ENCODE measurements at regions not wholly inside any gene's neighbourhood (a gene's known extent, or its start where the extent isn't known, plus 50 kb on each side); places are given as distances from the start of the nearest gene placed in this dataset.

DNA sequence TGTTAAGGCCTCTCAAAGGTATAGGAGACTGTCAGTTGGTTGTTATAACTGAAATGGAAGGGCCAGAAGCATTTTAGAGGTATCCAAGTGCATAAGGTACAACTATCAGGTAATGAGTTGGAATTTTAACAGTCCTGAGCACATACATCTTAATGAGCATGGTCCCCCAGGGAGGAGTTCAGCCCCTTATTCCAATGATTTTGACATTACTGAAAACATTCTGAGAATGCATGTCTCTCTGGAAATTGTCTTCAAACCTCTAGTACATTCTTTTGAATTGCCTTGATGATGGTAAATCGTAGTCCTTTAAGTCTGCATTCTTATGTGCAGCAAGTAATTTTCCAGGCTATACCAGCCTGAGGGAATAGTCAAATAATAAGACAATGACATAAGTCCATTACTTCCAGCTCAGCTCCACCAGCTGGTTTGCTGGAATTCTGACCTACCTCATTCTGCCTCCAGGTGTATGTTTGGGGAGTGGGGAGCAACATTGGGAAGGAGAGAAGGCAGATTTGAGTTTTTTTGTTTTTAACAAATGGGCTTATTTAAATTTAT is 239.2 kb downstream of the MSRB3 start:
- intact Hi-C loops (cut with DNase I) = no loop called here
- ATAC-seq (no peak), DNase-seq (ENCODE audit: low spot score) (no peak)

DNA sequence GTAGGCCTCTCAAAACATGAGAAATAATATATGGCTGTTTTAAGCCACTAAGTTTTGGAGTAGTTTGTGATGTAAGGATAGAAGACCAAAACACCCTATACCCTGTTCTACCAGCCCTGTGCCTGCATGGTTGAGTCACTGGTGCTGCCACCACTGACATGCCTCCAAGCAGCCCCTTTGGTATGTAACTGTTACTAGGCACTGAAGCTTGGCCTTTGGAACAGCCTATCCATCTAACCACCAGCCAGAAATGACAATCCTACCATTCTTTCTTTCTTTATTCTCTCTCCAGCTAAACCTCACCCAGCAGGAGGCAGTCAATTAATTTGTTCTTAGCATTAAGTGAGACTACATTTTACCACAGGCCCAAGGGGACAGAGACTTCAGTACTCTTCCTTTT is 240.3 kb downstream of the MSRB3 start:
- no peak for ATAC-seq
- intact Hi-C loops (cut with DNase I) = no loop called here
- no peak for DNase-seq (ENCODE audit: low spot score)

DNA sequence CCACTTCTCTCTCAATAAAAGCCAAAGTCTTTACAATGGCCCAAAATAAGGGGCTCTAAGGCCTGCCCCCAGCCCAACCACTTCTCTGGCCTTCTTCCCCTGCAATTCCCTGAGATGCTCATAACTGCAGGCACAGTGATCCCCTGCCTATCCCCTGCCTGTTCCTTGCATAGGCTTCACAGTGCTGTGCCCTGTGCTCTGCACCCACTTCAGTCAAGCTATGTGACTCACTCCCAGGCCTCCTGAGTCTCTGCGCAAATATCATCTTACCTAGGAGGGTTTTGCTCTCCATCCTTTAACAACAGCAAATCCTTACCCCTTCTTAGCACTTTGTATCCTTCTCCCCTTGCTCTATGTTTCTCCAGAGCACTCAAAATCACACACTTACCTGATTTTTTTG is 242.2 kb downstream of the MSRB3 start:
- intact Hi-C loops (cut with DNase I) = no loop called here
- DNase-seq (ENCODE audit: low spot score) (no peak), ATAC-seq (no peak)

DNA sequence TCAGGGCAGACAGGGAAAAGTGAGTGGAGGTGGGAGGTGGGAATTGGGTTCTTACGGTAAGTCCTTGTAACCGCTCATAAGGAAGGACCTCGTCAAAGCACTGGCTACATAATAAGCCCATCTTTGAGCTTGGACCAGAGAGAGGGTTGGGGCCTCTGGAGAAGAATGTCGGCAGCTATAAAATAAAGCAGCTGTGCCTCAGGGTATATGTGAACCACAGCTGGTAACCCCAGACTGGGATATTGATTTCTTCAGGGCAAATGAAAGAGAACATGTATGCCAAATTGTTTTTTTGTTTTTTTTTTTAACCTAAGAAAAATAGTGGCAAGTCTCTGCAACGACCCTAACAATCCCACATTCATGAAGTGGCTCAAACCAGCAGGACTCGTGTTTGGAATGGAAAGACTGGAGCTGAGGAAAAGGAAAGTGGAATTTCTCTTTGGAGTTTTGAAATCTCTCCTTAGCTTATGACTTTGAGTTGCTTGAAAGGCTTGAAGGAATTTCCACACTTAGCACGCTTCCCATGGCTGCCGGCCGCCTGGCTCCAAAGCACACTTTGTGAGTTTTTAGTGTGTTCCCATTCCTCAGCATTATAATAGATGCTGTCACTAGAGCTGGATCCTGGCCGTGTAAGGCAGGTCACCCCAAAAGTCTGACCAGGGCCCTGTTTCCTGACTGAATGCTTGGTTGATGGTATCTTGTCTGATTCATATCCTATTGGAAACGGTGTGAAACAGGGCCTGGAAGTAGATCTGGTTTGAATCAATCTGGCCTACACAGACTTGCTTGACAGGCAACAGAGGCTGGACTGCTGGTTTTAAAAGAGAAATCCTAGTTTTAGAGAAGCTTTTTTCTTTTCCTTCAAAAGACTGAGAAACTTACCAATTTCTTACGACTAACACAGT is 244.7 kb downstream of the MSRB3 start:
- intact Hi-C loops (cut with DNase I) = no loop called here
- ATAC-seq (no peak), DNase-seq (ENCODE audit: low spot score) (no peak)

DNA sequence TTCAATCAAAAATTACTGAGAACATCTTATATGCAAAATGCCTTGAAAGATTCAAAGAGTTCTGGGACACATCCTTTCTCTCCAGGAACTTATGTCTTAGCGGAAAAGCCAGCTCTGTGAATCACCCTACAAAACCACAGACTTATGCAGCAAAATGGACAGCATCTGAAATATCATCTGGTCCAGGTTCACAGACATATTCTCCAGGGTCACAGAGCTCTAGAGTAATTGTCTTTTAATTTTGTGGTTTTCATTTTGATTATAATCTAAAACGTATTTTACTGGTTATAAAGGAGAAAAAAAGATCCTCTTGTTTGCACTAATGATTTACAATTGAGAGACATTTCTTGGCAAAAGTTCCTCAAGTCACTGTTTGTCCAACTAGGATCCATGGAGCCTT is 246.2 kb downstream of the MSRB3 start:
- DNase-seq (ENCODE audit: low spot score) (no peak), ATAC-seq (no peak)
- intact Hi-C loops (cut with DNase I) = no loop called here

DNA sequence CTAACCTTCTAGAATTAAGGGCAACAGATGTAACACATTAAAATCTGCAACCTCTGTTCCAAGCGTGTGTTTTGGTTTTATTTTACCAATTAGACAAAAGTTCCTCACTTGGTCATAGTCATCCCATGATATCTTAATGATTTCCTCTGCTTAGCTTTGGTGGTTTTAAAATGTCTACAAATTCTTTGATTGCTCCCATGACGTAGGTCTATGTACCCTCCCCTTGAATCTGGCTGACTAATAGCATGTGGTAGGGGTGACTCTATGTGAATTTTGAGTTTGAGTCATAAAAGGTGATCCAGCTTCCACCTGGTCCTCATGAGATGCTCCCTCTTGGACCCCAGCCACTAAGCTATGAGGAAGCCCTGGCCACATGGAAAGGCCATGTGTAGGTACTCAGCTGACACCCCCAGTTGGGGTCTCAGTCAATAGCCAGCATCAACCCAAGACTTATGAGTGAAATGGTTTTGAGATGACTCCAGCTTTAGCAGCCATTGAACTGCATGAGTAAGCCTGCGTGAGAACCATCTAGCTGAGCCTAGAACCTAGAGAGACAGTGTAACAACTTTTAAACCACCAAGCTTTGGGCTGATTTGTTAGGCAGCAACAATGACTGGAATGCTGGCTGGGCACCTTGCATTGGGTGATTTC is 247.1 kb downstream of the MSRB3 start:
- DNase-seq (ENCODE audit: low spot score) (no peak), ATAC-seq (no peak)
- intact Hi-C loops (cut with DNase I) = no loop called here

DNA sequence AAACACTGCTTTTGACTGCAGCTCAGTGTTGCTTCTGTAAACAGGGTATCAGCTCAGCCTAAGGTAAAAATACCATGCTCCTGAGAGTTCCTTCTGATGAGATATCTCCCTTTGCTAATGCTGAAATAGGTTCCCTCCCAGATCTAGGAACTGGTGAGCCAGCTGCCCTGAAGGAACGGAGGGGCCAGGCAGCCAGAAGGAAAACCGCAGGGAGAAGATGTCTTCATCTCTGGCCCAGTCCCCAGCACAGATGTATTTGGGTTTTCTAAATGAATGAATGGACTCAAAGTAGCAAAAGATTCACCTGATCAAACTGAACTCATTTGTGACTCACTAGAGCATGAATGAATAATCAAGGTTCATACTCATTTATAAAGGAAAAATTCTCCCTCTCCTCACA is 247.8 kb downstream of the MSRB3 start:
- DNase-seq (ENCODE audit: low spot score) (no peak), ATAC-seq (peak; percentile 57)
- intact Hi-C loops (cut with DNase I) = no loop called here

DNA sequence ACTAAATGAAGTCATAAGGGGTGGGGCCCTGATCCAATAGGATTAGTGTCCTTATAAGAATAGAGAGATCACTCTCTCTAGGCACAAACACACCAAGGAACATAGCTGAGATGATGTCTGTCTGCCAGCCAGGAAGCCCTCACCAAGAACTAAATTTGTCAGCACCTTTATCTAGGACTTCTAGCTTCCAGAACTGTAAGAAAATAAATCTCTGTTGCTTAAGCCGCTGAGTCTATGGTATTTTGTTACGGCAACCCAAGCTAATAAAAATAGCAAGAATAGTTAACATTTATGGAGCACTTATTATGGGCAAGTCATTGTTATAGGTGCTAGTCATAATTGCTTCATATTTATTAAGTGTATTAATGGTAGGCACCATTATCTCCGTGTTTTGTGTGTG is 249.6 kb downstream of the MSRB3 start:
- intact Hi-C loops (cut with DNase I) = no loop called here
- DNase-seq (ENCODE audit: low spot score) (no peak), ATAC-seq (no peak)

DNA sequence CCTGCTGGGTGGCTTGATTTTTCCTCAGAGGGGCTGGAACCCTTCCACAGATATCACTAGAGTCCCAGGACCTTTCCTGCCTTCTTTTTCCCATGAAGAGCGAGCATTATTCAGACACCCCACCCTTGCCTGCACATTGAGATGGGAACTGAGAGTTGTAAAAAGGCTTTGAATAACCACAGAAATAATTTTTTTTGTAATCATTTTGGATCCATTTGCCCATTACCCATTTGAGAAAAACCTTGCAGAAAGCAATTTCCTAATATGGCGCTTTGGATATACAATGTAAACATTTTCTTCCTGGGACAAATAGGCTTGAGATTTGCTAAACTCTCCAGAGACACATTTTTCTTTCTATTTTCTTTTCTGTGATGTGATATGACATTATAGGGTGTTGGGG is 250.6 kb downstream of the MSRB3 start:
- ATAC-seq = no peak
- intact Hi-C loops (cut with DNase I) = no loop called here

DNA sequence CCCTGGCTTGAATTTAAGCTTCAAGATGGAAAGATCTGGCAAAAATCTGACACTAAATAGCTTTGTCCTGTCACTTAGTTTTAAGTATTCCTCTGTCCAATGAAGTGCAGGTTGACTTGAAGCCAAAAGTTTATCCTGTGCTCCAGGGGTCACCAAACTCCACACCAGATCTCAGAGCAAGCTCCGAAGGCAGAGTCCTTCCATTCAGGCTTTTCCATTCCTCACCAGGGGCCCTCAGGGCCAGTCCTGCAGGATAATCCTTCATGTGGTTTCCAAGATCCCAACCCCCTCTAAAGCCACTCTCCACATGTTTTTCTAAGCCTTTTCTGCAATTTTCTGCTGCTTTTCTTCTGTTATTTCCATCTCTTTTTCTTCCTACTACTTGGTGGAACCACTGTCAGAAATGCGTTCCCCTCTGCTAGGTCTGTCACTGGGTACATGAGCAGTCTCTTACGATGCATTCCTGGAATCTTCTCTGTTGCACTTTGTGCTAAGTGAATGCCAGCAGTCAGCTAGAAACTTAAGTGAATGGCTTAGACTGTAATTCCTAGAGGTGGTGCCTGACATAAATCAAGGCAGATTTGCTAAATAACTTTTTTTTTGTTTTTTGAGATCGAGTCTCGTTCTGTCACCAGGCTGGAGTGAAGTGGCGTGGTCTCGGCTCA is 251.4 kb downstream of the MSRB3 start:
- intact Hi-C loops (cut with DNase I) = no loop called here
- DNase-seq (ENCODE audit: low spot score) (no peak), ATAC-seq (no peak)

More for the DNA sequence above, 250.6 kb downstream of the MSRB3 start:
- no peak for DNase-seq (ENCODE audit: low spot score)

DNA sequence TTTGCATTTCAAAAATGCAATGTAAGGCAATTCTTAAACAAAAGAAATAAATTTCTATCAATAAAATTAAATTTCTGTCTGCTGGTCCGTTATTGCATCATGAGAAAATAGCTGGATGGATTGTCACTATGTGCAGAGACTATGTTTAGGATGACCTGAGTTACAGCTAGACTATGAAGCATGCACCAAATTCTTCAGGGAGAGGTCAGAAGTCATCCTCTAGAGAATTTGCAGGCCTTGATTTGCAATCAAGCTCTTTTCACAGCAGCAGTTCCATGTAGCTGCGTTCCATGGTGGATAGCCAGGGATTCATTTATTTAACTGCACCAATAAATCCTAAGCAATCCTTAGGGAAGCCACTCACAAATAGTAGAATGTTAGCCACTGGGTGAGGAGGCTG is 253.7 kb downstream of the MSRB3 start:
- no peak for DNase-seq (ENCODE audit: low spot score)
- intact Hi-C loops (cut with DNase I) = no loop called here
- no peak for ATAC-seq

DNA sequence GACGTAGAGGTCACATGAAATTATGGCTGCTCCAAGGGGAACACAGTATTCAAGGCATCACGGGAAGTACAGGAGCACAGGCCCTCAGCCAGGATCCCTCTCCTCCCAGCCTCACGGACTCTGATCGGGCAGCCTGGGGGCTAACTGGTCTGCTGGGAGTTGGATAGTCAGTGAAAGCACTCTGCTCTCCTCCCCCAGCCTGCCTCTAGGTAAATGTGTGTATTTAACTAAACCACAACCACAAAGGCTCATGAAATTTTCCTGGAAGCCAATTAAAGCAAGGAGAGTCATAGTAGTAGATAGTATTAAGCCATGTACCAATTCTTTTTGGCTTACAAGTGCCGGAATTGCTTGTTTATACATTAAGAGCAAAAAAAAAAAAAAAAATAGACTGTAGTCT is 254.3 kb downstream of the MSRB3 start:
- DNase-seq (ENCODE audit: low spot score) = no peak
- ATAC-seq = peak; percentile 47
- intact Hi-C loops (cut with DNase I) = no loop called here

DNA sequence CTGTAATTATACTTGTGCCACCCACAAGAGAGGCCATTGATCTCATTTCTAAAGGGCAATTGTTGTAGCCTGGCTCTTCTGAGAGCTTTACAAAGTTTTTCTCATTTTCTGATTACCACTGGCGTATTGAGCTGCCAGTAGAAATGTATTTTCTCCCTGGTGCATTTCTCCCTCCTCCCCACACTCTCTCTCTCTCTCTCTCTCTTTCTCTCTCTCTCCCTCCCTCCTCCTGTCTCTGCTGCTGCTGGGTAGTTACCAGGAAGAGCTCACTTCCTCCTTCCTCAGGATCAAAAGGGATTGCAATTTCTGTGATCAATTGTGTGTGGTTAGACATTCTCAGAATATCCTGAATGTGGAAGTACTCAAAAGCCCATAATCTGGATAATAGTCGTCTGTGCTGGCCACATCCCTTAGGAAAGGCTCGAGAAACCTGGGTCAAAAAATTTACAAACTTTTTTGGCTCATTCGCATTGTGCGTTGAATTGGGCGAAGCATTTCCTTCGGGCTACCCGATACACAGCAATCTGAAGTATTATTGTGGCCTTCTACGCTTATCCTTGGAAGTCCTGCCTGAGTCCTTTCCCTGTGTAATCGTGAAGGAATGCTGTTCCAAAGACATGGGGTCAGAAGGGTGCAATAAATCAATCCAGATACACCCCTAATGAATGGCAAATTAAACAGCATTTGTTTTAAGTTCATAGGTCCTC is 254.8 kb downstream of the MSRB3 start:
- intact Hi-C loops (cut with DNase I) = no loop called here
- ATAC-seq = peak; percentile 65
- no peak for DNase-seq (ENCODE audit: low spot score)

DNA sequence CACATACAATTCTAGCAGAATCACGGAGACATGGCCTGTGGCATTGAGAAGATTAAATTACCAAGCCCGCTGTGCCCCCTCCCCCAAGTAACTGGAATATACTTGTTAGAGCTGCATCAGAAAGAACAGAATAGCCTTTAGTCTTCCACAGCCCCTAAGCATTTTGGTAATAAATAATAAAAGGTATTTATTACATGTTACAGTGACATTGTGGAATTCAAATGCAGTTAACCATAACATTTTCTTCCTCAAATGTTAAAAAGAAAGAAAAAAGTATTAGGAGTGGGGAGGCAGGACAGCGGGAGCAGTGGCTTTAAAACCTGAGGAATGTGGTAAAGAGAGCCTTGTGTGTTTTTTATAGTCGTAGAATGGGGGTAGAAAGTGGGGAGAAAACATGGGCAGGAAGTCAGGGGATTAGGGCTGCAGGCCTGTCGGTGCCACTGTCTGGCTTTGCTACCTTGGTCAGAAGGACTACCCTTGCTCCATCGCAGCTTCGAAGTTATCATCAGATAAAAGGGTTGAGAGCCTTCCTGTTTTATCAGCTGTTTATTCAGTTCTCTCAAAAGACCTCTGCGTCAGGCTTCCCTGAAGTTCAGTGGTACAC is 255.9 kb downstream of the MSRB3 start:
- no peak for DNase-seq (ENCODE audit: low spot score)
- intact Hi-C loops (cut with DNase I) = no loop called here
- ATAC-seq = no peak

DNA sequence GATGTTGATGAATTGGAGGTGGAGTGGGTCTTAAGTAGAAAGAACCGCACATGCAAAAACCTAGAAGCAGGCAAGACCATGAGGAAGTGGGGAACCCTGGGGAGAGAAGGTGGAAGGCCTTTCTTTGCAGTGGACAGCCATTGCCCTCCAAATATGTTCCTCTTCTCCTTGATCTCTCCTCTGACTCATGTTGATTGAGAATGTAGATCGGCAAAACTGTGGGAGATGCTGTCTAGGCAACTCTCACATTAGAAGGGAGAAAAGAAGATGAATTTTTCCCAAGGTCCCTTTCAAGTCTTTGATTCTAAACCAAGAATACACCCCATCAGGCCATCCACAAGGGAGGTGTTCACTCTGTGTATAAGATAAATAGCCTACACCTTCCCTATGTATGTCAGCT is 257.5 kb downstream of the MSRB3 start:
- ATAC-seq = no peak
- intact Hi-C loops (cut with DNase I) = no loop called here

DNA sequence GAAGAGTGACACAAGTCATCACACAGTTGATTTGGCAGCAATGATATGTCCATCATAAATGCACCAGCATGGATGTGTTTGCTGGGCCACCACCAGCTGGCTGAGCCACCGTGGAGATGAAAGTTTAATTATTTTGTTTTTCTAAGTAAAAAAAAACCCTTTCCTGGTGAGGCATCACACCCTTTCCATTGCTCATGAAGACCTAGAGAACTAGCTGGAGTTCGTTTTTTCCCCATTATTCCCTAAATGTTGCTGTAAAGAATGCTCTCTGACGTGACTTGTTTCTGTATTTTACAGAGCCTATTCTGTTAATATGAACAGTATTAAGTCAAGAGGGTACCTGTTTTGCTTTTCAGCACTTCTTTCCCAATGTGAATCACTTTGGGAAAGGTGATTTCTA is 257.9 kb downstream of the MSRB3 start:
- intact Hi-C loops (cut with DNase I) = no loop called here
- ATAC-seq (no peak), DNase-seq (ENCODE audit: low spot score) (no peak)

More for the DNA sequence above, 257.5 kb downstream of the MSRB3 start:
- no peak for DNase-seq (ENCODE audit: low spot score)

DNA sequence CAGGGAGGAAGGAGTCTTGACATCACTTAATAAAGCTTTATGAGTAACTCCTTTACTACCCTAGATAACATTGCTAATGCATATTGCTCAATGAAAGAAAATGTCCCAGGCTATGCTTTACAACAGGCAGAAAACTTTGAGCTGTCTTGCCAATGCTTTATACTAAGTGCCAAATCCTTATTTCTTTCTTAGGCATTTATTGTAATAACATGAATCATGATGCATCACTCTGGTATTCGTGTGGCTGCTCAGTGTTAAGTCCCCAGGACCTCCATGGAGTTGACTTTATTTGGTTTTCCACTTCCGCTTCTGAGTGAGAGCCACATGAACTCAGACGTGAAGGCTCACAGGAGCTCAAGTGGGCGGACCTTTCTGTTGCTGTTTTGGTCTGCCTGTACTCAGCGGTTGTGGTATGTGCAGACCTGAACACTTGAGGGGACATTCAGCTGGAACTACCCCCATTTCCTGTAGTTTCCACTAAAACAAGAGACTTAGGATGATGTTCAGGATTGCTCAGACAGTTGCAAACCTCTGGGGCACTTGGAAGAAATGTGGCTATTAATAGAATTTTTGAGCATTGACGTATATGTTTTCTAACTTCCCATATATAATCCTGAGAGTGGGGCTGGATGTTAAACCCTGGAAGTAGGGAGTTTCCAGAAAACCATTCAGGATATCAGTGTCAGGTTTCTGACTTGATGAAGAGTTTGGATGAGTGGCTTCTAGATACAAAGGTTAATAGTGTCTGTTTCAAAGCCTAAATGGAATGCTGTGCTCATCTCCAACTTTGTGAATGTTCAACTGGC is 258.6 kb downstream of the MSRB3 start:
- no peak for DNase-seq (ENCODE audit: low spot score)
- ATAC-seq = peak; percentile 81
- intact Hi-C loops (cut with DNase I) = no loop called here

DNA sequence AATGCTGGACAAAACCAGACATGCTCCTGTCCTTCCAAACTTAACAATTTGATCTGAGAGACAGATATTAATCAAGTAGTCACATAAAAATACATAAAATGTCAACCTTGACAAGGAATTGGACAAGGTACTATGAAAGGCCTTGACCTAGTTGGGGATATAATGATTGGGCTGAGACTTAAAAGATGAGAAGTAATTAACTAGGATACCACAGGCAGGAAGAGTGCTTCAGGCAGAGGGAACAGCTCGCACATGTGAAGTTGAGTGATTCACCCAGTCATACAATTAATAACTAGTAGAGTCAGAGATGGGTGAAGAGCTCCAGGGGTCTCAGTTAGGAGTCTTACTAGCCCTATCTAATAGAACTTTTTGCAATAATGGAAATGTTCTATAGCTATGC is 259.5 kb downstream of the MSRB3 start:
- ATAC-seq (no peak), DNase-seq (ENCODE audit: low spot score) (no peak)
- intact Hi-C loops (cut with DNase I) = no loop called here

Data from sciatic nerve (tissue), 2 donors.